Heart left ventricle (tissue), 16 donors: ENCODE measurements at regions not wholly inside any gene's neighbourhood (a gene's known extent, or its start where the extent isn't known, plus 50 kb on each side); places are given as distances from the start of the nearest gene placed in this dataset.

Source experiments
- ATAC-seq, 4 donors: fragments of 200-7000 bp; cut with Tn5 transposase; one replicate each; pipeline ENCODE4 v1.9.1; 2020 to 2022; ENCODE audit warnings: moderate library complexity in 4 of 4, mild to moderate bottlenecking in 3 of 4, moderate number of reproducible peaks in 1 of 4
- DNase-seq, 5 donors: peaks; one replicate each; pipeline ENCODE4 v3.0.0-alpha.2; 2020
- H3K27ac ChIP-seq, 12 donors: fragments of 200-600 bp; sonication (generic) in 4 of 12; one replicate each; pipeline versions ENCODE4 v1.5.0 to v1.8.0; 2016 to 2022; ENCODE audit warnings: mild to moderate bottlenecking in 2 of 12
- H3K27me3 ChIP-seq, 9 donors: fragments of 200-600 bp; sonication (generic) in 2 of 9; one replicate each; pipeline versions ENCODE4 v1.5.1 to v1.8.0; 2016 to 2022; ENCODE audit warnings: mild to moderate bottlenecking in 3 of 9
- H3K36me3 ChIP-seq, 9 donors: fragments of 200-600 bp; sonication (generic) in 2 of 9; one replicate each; pipeline versions ENCODE4 v1.5.0 to v1.8.0; 2018 to 2022; ENCODE audit warnings: mild to moderate bottlenecking in 2 of 9
- H3K4me1 ChIP-seq, 12 donors: fragments of 200-600 bp; sonication (generic) in 4 of 12; one replicate each; pipeline versions ENCODE4 v1.5.0 to v1.8.0; 2016 to 2022; ENCODE audit warnings: mild to moderate bottlenecking in 3 of 12
- H3K4me3 ChIP-seq, 12 donors: fragments of 200-600 bp; sonication (generic) in 4 of 12; one replicate each; pipeline versions ENCODE4 v1.5.0 to v1.8.0; 2017 to 2022; ENCODE audit warnings: mild to moderate bottlenecking in 9 of 12, moderate library complexity in 4 of 12
- H3K9me3 ChIP-seq, 12 donors: fragments of 200-600 bp; sonication (generic) in 4 of 12; one replicate each; pipeline versions ENCODE4 v1.5.0 to v1.8.0; 2016 to 2022; ENCODE audit warnings: mild to moderate bottlenecking in 1 of 12
- POLR2A ChIP-seq, 2 donors: fragments of 450-650 bp; IDR thresholded peaks; one replicate each; pipeline ENCODE4 v1.6.1; 2017; ENCODE audit warnings: antibody characterized with exemption in 2 of 2, mild to moderate bottlenecking in 2 of 2, moderate library complexity in 2 of 2
- WGBS, 4 donors: extraction: QIAGEN DNeasy Blood & Tissue Kit in 2 of 4; methylation state at CpG; one replicate each; pipeline versions ENCODE4 v1.1.5 to v1.1.7; 2013 to 2018; 5-methylcytosine and 5-hydroxymethylcytosine counted together
- intact Hi-C, 10 donors: fragments of 100-400 bp; cut with DNase I; formaldehyde crosslinking; loops; one replicate each; pipeline versions ENCODE4 v1.11.1 to v1.14.2; 2022
- TF ChIP-seq, protein P1 (sequence below), 12 donors: fragments of 200-600 bp; sonication (generic) in 4 of 12; IDR thresholded peaks; one replicate each; pipeline versions ENCODE4 v1.5.0 to v1.8.0; 2018 to 2022; ENCODE audit warnings: antibody characterized with exemption in 12 of 12, mild to moderate bottlenecking in 5 of 12
- donor health status: ischemic (EF 13 %, LVEDD 7.1; RV severe dilation, severe dysfunction).
- donor health status: healthy with polysubstance abuse.
- donor health status: DM: no; HTN: yes; CAD: no.
- donor health status: DM: no; HTN: no; CAD: no.
- donor health status: ischemic (EF 25% LVEDD 6.9; RV normal size, moderate dysfunction).
- donor health status: ischemic (EF 25% LVEDD 5.7; RV mildly dilated, moderate dysfunction).
- donor health status: healthy.
- donor health status: DM: yes; HTN: yes; CAD: no.
- donor health status: ischemic (EF 35%, LVEDD 5.7; RV mildly dilated, moderate dysfunction).
- donor health status: nonischemic (EF 11% LVEDD 7.7; RV severe dilation, severe dysfunction).
- donor health status: DM: yes; HTN: yes; CAD: no.
- donor health status: PGD.
- donor health status: ischemic (EF 29% LVEDD 5.4; RV normal size, mild dysfunction).
- donor health status: nonischemic (EF 23%, LVEDD 6.1; RV moderate dilation, normal function).

DNA sequence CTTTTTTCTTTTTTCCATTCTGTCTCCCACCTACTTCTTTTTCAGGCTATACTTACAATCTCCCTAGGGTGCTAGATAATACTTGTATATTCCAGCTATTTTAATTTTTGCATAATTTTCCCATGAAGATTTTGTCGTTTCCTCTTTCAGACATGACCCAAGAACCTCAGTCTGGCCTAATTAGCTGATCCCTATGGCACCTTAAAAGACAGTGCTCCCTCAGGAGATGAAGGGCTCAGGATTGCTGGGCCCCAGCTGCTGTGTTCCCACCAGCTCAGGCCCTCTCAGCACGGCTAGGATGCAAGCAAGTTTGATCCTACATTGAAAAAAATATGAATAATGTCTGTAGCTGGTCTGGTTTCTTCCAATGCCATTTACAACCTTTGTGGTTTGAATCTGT lies 55.0 kb upstream of the RGS5 start:
- Histone ChIP-seq H3K9me3 (no peaks in the 10 kb centered on the region), H3K4me3 (no peak overlapping the region), H3K27ac (peak overlapping the region in 7 of 12 donors; percentile 4 to 65 (median 37)), H3K27me3 (no peaks in the 10 kb centered on the region), H3K36me3 (no peaks in the 10 kb centered on the region), H3K4me1 (peaks cover 0 to 6% (median 0%) of the 10 kb centered on the region in 12 donors)
- 54 to 77% (median 69%) methylated on average over 2 of the region's 2 CpGs for WGBS, 4 donors
- ATAC-seq (peak in 2 of 4 donors; percentile 36 to 71), DNase-seq (peak in 1 of 5 donors; percentile 24)
- intact Hi-C loops, result no loop called here
- TF ChIP-seq POLR2A (IDR thresholded peaks at IDR 0.05), result no peak
- TF ChIP-seq, protein P1, sequence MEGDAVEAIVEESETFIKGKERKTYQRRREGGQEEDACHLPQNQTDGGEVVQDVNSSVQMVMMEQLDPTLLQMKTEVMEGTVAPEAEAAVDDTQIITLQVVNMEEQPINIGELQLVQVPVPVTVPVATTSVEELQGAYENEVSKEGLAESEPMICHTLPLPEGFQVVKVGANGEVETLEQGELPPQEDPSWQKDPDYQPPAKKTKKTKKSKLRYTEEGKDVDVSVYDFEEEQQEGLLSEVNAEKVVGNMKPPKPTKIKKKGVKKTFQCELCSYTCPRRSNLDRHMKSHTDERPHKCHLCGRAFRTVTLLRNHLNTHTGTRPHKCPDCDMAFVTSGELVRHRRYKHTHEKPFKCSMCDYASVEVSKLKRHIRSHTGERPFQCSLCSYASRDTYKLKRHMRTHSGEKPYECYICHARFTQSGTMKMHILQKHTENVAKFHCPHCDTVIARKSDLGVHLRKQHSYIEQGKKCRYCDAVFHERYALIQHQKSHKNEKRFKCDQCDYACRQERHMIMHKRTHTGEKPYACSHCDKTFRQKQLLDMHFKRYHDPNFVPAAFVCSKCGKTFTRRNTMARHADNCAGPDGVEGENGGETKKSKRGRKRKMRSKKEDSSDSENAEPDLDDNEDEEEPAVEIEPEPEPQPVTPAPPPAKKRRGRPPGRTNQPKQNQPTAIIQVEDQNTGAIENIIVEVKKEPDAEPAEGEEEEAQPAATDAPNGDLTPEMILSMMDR (IDR thresholded peaks at IDR 0.05), result no peak

- peak overlapping the region in 7 of 12 donors; percentile 4 to 65 (median 37) for H3K27ac ChIP-seq
Measured at GRCh38 chr1:163258181-163258580, 55.5 kb upstream of the RGS5 start.

DNA sequence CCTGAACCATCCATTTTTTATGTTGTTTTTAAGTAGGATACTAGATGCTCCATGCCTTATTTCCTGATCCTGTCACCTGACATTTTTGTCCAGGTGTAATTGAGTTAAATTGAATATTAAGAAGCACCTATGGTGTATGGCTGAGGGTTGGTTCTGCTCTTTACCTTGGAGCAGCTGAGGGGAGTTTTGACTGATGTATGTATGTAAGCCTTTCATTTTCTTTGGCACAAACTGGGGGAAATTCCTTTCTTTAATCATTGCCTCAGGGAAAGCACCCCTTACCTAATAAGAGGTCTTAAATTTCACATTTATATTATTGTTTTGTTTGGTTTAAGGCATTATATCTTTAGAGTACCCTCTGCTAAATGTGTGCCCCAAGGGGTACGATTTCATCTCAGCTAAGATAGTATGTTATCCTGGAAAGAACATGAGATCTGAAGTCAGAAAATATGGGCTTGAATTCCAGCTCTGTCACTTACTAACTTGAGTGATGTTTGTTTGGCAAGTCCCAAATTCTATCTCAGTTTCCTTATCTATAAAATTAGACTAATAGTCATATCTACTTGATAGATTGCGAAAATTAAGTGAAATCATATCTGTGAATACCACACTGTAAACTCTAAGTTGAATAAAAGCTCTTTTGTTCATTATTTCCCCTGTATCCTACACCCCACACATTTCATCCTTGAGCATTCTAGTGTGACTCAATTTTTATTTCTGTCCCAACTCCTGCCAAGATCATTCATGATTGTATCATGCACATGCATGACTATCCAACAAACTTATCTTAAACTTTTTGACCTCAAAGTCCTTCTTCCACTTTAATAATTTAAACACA lies 57.7 kb upstream of the NUF2 start:
- Histone ChIP-seq H3K4me1 (no peaks in the 10 kb centered on the region), H3K27me3 (no peaks in the 10 kb centered on the region), H3K27ac (no peak overlapping the region), H3K36me3 (no peaks in the 10 kb centered on the region), H3K9me3 (no peaks in the 10 kb centered on the region), H3K4me3 (no peak overlapping the region)
- 79 to 87% (median 84%) methylated on average over 2 of the region's 2 CpGs for WGBS, 4 donors
- intact Hi-C loops, result no loop called here
- DNase-seq, result no peak
- no peak for TF ChIP-seq POLR2A (IDR thresholded peaks at IDR 0.05)
- TF ChIP-seq, protein P1 (IDR thresholded peaks at IDR 0.05), result no peak
- no peak for ATAC-seq

More at GRCh38 chr1:163258181-163258580, 55.5 kb upstream of the RGS5 start:
- H3K4me3 ChIP-seq, result no peak overlapping the region
- 68 to 81% (median 74%) methylated on average over 1 of the region's 1 CpG for WGBS, 4 donors
- TF ChIP-seq, protein P1 (IDR thresholded peaks at IDR 0.05), result no peak
- no peak for TF ChIP-seq POLR2A (IDR thresholded peaks at IDR 0.05)
- H3K9me3 ChIP-seq, result no peaks in the 10 kb centered on the region
- ATAC-seq, result peak in 1 of 4 donors; percentile 54
- no peak for DNase-seq
- H3K36me3 ChIP-seq, result no peaks in the 10 kb centered on the region
- H3K27me3 ChIP-seq, result no peaks in the 10 kb centered on the region
- intact Hi-C loops, result no loop called here
- H3K4me1 ChIP-seq, result peaks cover 0 to 6% (median 0%) of the 10 kb centered on the region in 12 donors

DNA sequence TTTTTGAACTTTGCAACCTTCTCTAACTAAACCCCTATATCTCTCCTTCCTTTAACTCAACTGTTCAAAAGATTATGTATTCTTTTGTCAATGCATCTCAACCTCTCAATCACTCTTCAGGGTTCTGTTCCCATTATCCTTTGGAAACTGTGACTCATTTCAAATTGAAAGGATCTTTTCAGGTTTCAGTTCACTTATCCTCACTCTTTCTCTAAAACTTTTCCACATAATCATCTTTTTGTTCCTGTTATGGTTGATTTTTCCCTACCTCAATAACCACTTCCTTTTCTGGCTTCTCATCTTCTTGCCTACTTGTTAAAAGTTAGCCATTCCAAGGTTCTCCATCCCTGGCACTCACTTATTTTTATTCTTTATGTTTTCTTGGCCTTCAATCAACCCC lies 56.2 kb upstream of the NUF2 start:
- Histone ChIP-seq H3K4me3 (no peak overlapping the region), H3K27me3 (no peaks in the 10 kb centered on the region), H3K9me3 (no peaks in the 10 kb centered on the region), H3K27ac (no peak overlapping the region), H3K36me3 (no peaks in the 10 kb centered on the region), H3K4me1 (no peaks in the 10 kb centered on the region)
- ATAC-seq (no peak), DNase-seq (no peak)
- intact Hi-C loops, result no loop called here
- no peak for TF ChIP-seq POLR2A (IDR thresholded peaks at IDR 0.05)
